ENCODE measurements at regions not wholly inside any gene's neighbourhood (a gene's known extent, or its start where the extent isn't known, plus 50 kb on each side); places are given as distances from the start of the nearest gene placed in this dataset.

DNA sequence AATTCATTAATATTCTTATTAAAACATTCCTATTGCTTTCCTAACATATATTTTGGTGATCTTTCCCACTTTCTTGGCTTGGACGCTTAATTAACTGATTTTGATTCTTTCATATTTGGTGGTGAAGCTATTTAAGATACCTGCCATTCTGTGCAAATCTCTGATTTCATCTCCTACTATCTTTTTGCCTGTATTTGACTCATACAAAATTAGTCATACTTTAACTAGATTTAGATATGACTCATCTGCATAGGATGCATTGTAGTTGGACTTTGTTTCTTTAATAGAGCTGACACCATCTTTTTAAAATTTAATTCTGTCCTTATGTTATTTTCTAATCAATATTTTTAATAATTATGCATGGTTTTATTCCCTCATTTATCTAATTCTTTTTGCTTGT lies 93.8 kb upstream of the PLPPR4 start:
- no peak for DNase-seq

DNA sequence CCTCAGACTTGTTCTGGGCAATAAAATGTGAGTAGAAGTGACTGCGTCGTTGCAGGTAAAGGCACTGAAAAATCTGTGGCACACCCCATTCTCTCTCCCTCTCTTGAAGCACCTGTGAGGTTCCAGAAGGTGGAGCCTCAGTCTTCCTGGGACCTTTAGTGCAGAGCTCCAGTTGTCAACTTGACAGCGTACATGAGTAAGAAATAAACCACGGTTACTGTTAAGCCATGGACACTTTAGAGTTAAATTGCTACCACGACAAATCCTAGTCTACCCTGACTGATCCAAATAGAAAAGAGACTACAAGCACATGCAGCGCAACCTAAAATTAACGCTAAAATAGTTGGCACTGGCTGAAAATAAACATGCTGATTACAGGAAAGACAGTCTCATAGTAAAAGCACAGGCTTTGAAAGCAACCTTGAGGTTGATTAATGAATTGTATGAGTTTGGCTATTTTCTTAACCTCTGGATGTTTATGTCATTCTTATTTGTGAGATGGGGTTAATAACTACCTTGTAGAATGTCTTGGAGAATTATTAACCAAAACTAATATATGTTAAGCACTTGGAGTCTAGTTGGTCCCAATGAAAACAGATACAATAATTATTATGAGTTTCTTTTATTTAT lies 93.0 kb upstream of the PLPPR4 start:
- peak in 2 of 3 experiments; percentile 18 to 34 for DNase-seq

DNA sequence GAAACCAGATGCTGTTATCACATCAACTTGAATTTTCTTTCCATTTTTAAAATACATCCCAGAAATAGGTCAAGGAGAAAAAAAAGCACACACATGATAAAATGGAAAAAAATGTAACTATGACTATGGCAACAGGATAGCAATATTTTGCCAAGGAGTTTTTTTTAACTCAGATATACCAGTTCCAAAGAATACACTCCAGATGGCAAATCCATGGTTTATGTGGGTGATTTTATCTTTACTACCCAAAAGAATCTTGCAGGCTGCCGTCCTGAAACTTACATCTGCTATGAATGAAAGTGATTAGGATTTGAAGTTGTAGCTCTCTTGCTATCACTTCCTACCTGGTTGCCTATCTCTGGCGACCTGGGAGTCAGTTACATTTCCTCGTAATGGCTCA lies 91.0 kb upstream of the PLPPR4 start:
- DNase-seq = no peak

DNA sequence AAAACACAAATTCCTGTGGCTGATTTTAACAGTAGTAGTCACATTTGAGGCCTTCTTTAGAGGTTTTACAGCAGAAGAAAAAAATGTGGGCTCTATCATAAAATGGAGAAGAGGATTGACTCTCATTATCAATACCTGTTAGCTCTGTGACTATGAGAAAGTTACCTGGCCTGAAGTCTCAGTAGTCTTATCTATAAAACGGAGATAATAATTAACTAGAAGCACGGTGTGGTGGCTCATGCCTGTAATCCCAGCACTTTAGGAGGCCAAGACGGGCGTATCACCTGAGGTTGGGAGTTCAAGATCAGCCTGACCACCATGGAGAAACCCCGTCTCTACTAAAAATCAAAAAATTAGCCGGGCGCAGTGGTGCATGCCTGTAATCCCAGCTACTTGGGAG lies 90.4 kb upstream of the PLPPR4 start:
- no peak for DNase-seq

DNA sequence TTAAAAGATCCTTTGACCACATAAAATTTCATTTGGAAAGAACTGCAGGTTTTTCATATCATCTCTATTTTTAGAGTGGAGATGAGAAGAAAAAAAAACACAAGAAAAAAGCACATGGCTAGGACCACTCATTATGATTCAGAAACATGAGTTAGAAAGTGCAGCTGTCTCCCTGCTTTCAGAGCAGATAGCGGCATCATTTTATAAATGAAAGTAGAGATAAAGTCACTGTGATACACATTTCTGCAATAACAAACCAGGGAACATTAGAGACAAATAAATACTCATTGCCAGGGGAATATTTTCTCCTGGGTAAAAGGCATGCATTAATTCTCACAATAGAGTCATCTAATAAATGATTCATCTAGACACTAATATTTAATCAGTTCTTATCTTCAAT lies 87.5 kb upstream of the PLPPR4 start:
- no peak for DNase-seq

DNA sequence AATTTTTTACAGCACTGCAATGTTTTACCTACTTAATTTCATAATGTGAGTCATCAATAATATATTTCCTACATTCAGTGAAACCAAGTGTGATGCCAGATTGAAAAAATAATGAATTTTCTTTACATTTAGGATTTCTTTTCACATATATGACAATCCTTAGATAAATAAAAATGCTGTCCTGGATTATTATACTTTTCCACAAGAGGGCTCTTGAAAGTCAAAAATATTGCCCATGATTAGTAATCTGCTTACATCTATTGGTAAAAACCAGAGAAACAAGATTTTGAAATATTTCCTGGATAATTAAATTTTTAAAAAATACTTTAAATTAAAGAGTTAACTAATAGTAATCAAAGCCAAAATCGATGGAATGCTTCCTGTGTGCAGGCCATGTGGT lies 86.8 kb upstream of the PLPPR4 start:
- DNase-seq = peak in 1 of 3 experiments; percentile 8

DNA sequence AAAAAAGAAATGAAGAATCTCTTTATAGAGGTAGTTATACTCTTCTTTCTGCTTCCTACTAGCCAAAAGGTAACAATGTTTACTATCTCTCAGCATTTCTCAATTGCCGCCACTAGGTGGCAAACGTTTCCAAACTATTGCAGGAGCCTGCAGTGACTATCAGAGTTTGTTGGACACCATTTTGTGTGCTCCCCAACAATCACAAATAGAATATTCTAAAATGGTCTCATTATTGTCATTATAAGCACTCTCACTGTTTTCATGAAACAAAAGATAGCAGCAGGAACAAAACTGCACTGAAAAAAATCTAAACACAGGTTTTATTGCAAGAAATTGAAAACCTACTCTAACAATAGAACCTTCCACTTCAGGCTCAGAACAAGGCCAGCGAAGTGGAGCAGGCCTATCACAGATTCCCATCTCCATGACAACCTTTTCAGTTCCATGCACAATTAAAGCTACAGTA lies 83.9 kb upstream of the PLPPR4 start:
- peak; percentile 78 to 96 (median 94) for DNase-seq

DNA sequence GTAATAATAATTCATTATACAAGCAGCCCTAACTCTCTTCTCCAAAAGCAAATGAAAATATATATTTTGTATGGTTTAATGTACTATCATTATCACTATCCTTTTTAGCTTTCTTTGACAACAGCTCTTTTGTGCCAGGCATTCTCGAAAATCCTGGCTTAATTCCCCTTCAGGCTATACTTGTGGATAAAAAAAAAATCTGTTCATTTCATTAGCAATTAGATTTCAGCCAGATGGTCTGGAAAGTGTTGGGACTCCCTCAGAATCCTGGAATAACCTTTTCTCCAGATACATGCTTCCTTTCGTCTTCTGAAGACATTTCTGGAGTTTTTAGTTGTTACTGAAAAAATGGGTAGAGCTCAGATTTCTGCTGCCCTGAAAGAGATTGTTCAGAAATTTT lies 83.4 kb upstream of the PLPPR4 start:
- peak in 1 of 3 experiments; percentile 75 for DNase-seq

DNA sequence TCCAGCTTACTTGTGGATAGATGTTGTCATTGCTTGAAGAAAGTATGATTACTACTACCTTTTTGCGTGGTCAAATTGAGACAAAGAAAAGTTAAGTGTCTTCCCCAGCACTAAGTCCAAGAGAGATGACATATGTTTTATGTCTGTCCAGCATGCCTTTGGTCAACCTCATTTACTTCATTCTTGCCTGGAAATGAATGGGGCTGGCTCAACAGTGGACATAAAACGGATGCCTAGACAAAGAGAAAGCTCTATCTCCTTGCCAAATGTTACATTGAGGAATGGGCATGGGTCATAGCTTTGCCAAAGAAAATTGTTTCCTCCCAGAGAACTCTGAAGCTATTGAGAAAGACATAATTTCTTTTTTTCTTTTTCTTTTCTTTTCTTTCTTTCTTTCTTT lies 82.4 kb upstream of the PLPPR4 start:
- peak in 1 of 3 experiments; percentile 30 for DNase-seq

DNA sequence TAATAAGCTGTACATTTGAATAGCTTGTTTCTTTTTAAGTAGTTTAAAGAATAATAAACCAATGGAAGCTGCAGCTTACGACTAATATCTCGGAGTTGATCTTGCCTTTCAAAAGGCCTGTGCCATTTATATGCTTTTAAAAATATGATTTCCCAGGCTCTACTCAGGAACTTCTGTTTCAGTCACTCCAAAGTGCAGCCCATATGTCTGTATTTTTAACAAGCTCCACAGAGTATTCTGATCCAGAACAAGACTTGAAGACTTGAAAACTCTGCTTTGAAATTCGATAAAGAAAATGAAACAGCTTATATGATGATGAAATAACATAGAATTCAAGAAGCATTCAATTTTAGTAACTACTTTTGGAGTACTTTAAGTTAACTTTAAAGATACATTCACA lies 79.1 kb upstream of the PLPPR4 start:
- DNase-seq = no peak

DNA sequence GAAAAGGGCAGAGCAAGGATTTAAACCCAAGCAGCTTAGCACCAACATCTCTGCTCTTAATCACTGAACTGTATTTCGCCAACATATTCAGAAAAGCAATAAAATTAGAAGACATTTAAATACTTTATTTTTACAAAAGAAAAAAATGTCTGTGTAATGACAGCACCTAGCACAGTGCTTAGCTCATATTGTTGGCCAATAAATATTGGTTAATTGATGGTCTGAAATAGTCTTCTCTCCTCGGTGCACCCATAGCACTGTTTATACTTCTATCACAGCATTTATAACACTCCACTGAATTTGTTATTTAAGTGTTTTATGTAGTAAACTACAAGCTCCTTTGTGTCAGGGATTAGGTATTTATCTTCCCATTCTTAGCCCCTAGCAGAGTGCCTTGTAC lies 70.9 kb upstream of the PLPPR4 start:
- no peak for DNase-seq

DNA sequence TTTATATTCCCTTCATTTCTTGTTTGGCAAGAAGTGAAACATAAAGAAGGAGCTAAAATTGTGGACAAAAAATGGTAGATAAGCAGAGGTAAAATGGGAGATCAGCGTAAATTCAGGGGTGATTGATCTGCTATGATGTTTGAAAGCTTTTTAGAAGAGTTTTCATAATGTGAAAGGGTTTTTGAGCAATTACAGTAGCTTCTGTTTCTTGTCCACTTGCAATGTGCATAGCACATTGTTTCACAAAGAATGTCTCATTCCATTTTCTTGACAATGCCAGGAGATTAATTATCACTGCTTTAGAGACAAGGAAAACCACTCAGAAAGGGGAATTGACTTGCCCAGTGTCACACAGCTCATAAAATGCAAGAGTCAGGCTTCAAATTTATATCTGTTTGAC lies 65.9 kb upstream of the PLPPR4 start:
- no peak for DNase-seq

DNA sequence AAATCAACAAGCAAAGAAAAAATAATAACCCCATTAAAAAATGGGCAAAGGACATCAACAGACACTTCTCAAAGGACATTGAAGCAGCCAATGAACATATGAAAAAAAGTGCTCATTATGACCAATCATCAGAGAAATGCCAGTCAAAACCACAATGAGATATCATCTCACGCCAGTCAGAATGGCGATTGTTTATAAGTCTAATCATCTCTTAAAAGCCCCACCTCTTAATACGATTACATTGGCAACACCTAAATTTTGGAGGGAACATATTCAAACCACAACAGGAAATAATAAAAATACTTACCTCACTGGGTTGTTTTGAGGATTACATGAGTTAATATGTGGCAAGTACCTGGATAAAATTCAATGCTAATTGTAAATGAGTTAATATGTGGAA lies 57.1 kb upstream of the PLPPR4 start:
- no peak for DNase-seq
